ENCODE measurements at regions not wholly inside any gene's neighbourhood (a gene's known extent, or its start where the extent isn't known, plus 50 kb on each side); places are given as distances from the start of the nearest gene placed in this dataset.
A peak's percentile ranks its signal among the peaks of the same experiment; 100 is the strongest.
"Not testable (repeated sequence)": the region's sequence is repeated elsewhere in the genome, so short reads cannot be mapped to it uniquely, and the experiment has no call there.

GRCh38 chr9:31848505-31849285, 535.7 kb upstream of the ACO1 start:
- ATAC-seq (replicated peaks) (no peak), DNase-seq (no peak)
- Mint-ChIP-seq H3K9me3 (no peaks in the 10 kb centered on the region), H3K27me3 (peaks cover 0 to 3% of the 10 kb centered on the region in 2 donors), H3K27ac (no peak overlapping the region), H3K4me3 (no peak overlapping the region), H3K36me3 (no peaks in the 10 kb centered on the region), H3K4me1 (no peaks in the 10 kb centered on the region)

GRCh38 chr9:31854187-31854586, 530.3 kb upstream of the ACO1 start:
- H3K27ac Mint-ChIP-seq = no peak overlapping the region
- ATAC-seq (replicated peaks) (no peak), DNase-seq (no peak)
- H3K4me3 Mint-ChIP-seq = no peak overlapping the region
- H3K36me3 Mint-ChIP-seq = no peaks in the 10 kb centered on the region
- peaks cover 0 to 8% of the 10 kb centered on the region in 2 donors for H3K9me3 Mint-ChIP-seq
- peaks cover 0 to 3% of the 10 kb centered on the region in 2 donors for H3K27me3 Mint-ChIP-seq
- H3K4me1 Mint-ChIP-seq = no peaks in the 10 kb centered on the region

- Mint-ChIP-seq H3K4me3 (no peak overlapping the region), H3K9me3 (peaks cover 0 to 5% of the 10 kb centered on the region in 2 donors), H3K27me3 (no peaks in the 10 kb centered on the region), H3K4me1 (no peaks in the 10 kb centered on the region), H3K27ac (no peak overlapping the region), H3K36me3 (no peaks in the 10 kb centered on the region)
- ATAC-seq (replicated peaks) = no peak
- no peak for DNase-seq
Observed at GRCh38 chr9:31868830-31869229, 515.6 kb upstream of the ACO1 start.

- peaks cover 0 to 5% of the 10 kb centered on the region in 2 donors for H3K9me3 Mint-ChIP-seq
Observed at GRCh38 chr9:31870276-31870675, 514.2 kb upstream of the ACO1 start.

GRCh38 chr9:31873722-31874121, 510.7 kb upstream of the ACO1 start:
- Mint-ChIP-seq H3K36me3 (no peaks in the 10 kb centered on the region), H3K9me3 (peaks cover 2 to 5% of the 10 kb centered on the region in 2 donors), H3K4me3 (no peak overlapping the region), H3K4me1 (no peaks in the 10 kb centered on the region), H3K27ac (no peak overlapping the region), H3K27me3 (no peaks in the 10 kb centered on the region)
- DNase-seq = no peak
- no peak for ATAC-seq (replicated peaks)

More at GRCh38 chr9:31870276-31870675, 514.2 kb upstream of the ACO1 start:
- Mint-ChIP-seq H3K27ac (no peak overlapping the region), H3K4me3 (no peak overlapping the region), H3K36me3 (no peaks in the 10 kb centered on the region), H3K27me3 (no peaks in the 10 kb centered on the region), H3K4me1 (no peaks in the 10 kb centered on the region)
- DNase-seq = no peak
- no peak for ATAC-seq (replicated peaks)

GRCh38 chr9:31894008-31894407, 490.4 kb upstream of the ACO1 start:
- Mint-ChIP-seq H3K27me3 (peaks cover 0 to 3% of the 10 kb centered on the region in 2 donors), H3K4me1 (no peaks in the 10 kb centered on the region), H3K27ac (no peak overlapping the region), H3K4me3 (no peak overlapping the region), H3K36me3 (no peaks in the 10 kb centered on the region), H3K9me3 (peaks cover 0 to 7% of the 10 kb centered on the region in 2 donors)
- ATAC-seq (replicated peaks) (no peak), DNase-seq (no peak)

GRCh38 chr9:31908158-31908890, 476.1 kb upstream of the ACO1 start:
- H3K27me3 Mint-ChIP-seq = no peaks in the 10 kb centered on the region
- peaks cover 0 to 3% of the 10 kb centered on the region in 2 donors for H3K4me1 Mint-ChIP-seq
- H3K36me3 Mint-ChIP-seq = no peaks in the 10 kb centered on the region
- peak overlapping the region; percentile 43 for H3K27ac Mint-ChIP-seq
- H3K9me3 Mint-ChIP-seq = peaks cover 0 to 2% of the 10 kb centered on the region in 2 donors
- ATAC-seq (replicated peaks) = peak in 1 of 2 donors; percentile 65
- H3K4me3 Mint-ChIP-seq = peak overlapping the region in 1 of 2 donors; percentile 25
- DNase-seq = no peak

GRCh38 chr9:31908891-31909480, 475.5 kb upstream of the ACO1 start:
- Mint-ChIP-seq H3K9me3 (peaks cover 0 to 2% of the 10 kb centered on the region in 2 donors), H3K27me3 (no peaks in the 10 kb centered on the region), H3K4me1 (peaks cover 0 to 3% of the 10 kb centered on the region in 2 donors), H3K36me3 (no peaks in the 10 kb centered on the region), H3K4me3 (peak overlapping the region in 1 of 2 donors; percentile 25), H3K27ac (peak overlapping the region; percentile 43)
- DNase-seq (no peak), ATAC-seq (replicated peaks) (peak in 1 of 2 donors; percentile 38)

GRCh38 chr9:31912636-31913035, 471.8 kb upstream of the ACO1 start:
- Mint-ChIP-seq H3K27me3 (no peaks in the 10 kb centered on the region), H3K9me3 (no peaks in the 10 kb centered on the region), H3K36me3 (no peaks in the 10 kb centered on the region), H3K27ac (no peak overlapping the region), H3K4me1 (peaks cover 0 to 3% of the 10 kb centered on the region in 2 donors), H3K4me3 (no peak overlapping the region)
- DNase-seq (no peak), ATAC-seq (replicated peaks) (no peak)

GRCh38 chr9:31916591-31917241, 467.7 kb upstream of the ACO1 start:
- no peaks in the 10 kb centered on the region for H3K4me1 Mint-ChIP-seq
- no peak overlapping the region for H3K27ac Mint-ChIP-seq
- H3K36me3 Mint-ChIP-seq = no peaks in the 10 kb centered on the region
- DNase-seq (no peak), ATAC-seq (replicated peaks) (no peak)
- H3K4me3 Mint-ChIP-seq = no peak overlapping the region
- H3K9me3 Mint-ChIP-seq = no peaks in the 10 kb centered on the region
- no peaks in the 10 kb centered on the region for H3K27me3 Mint-ChIP-seq

GRCh38 chr9:31937737-31938136, 446.7 kb upstream of the ACO1 start:
- peaks cover 5 to 10% of the 10 kb centered on the region in 2 donors for H3K9me3 Mint-ChIP-seq
- ATAC-seq (replicated peaks); H3K4me3 Mint-ChIP-seq; H3K36me3 Mint-ChIP-seq; H3K4me1 Mint-ChIP-seq; H3K27ac Mint-ChIP-seq; H3K27me3 Mint-ChIP-seq; DNase-seq: not testable (repeated sequence)

- H3K36me3 Mint-ChIP-seq = no peaks in the 10 kb centered on the region
Observed at GRCh38 chr9:31950756-31951155, 433.7 kb upstream of the ACO1 start.

GRCh38 chr9:31958572-31958971, 425.9 kb upstream of the ACO1 start:
- H3K4me1 Mint-ChIP-seq = no peaks in the 10 kb centered on the region
- ATAC-seq (replicated peaks) = no peak
- H3K27ac Mint-ChIP-seq = no peak overlapping the region
- no peaks in the 10 kb centered on the region for H3K27me3 Mint-ChIP-seq
- peaks cover 26 to 29% of the 10 kb centered on the region in 2 donors for H3K9me3 Mint-ChIP-seq
- no peaks in the 10 kb centered on the region for H3K36me3 Mint-ChIP-seq
- no peak overlapping the region for H3K4me3 Mint-ChIP-seq
- DNase-seq = no peak

More at GRCh38 chr9:31950756-31951155, 433.7 kb upstream of the ACO1 start:
- ATAC-seq (replicated peaks) (no peak), DNase-seq (no peak)
- Mint-ChIP-seq H3K9me3 (peaks cover 0 to 7% of the 10 kb centered on the region in 2 donors), H3K27ac (no peak overlapping the region), H3K4me3 (no peak overlapping the region), H3K4me1 (no peaks in the 10 kb centered on the region), H3K27me3 (no peaks in the 10 kb centered on the region)

GRCh38 chr9:31969552-31969951, 414.9 kb upstream of the ACO1 start:
- Mint-ChIP-seq H3K9me3 (peaks cover 0 to 3% of the 10 kb centered on the region in 2 donors), H3K27ac (no peak overlapping the region), H3K4me3 (no peak overlapping the region), H3K4me1 (no peaks in the 10 kb centered on the region), H3K36me3 (no peaks in the 10 kb centered on the region), H3K27me3 (no peaks in the 10 kb centered on the region)
- no peak for ATAC-seq (replicated peaks)
- no peak for DNase-seq
